ENCODE measurements at regions not wholly inside any gene's neighbourhood (a gene's known extent, or its start where the extent isn't known, plus 50 kb on each side); places are given as distances from the start of the nearest gene placed in this dataset.

GRCh38 chr2:234438305-234438977 is 58.4 kb downstream of the ARL4C start:
- DNase-seq (ENCODE audit: low read depth), result no peak
- H3K4me3 ChIP-seq (ENCODE audit: low read depth, low read length), result no peak overlapping the region
- in situ Hi-C loops (cut with HindIII; ENCODE audit: low sequenced_read_pairs), result no loop called here
- TF ChIP-seq CTCF (IDR thresholded peaks at IDR 0.05; ENCODE audit: low read depth, low read length, missing control alignments), result no peak

GRCh38 chr2:234437642-234438304 is 59.1 kb downstream of the ARL4C start:
- in situ Hi-C loops (cut with HindIII; ENCODE audit: low sequenced_read_pairs), result no loop called here
- H3K4me3 ChIP-seq (ENCODE audit: low read depth, low read length), result no peak overlapping the region
- DNase-seq (ENCODE audit: low read depth), result no peak
- TF ChIP-seq CTCF (IDR thresholded peaks at IDR 0.05; ENCODE audit: low read depth, low read length, missing control alignments), result no peak

- no peak for DNase-seq (ENCODE audit: low read depth)
- H3K4me3 ChIP-seq (ENCODE audit: low read depth, low read length), result no peak overlapping the region
- TF ChIP-seq CTCF (IDR thresholded peaks at IDR 0.05; ENCODE audit: low read depth, low read length, missing control alignments), result no peak
- in situ Hi-C loops (cut with HindIII; ENCODE audit: low sequenced_read_pairs), result no loop called here
These were observed 60.4 kb downstream of the ARL4C start for GRCh38 chr2:234436482-234436837.

- DNase-seq (ENCODE audit: low read depth), result no peak
- in situ Hi-C loops (cut with HindIII; ENCODE audit: low sequenced_read_pairs), result no loop called here
- no peak overlapping the region for H3K4me3 ChIP-seq (ENCODE audit: low read depth, low read length)
- TF ChIP-seq CTCF (IDR thresholded peaks at IDR 0.05; ENCODE audit: low read depth, low read length, missing control alignments), result no peak
These were observed 60.9 kb downstream of the ARL4C start for GRCh38 chr2:234435836-234436481.

GRCh38 chr2:234433201-234433600 is 63.7 kb downstream of the ARL4C start:
- in situ Hi-C loops (cut with HindIII; ENCODE audit: low sequenced_read_pairs), result loop anchor here (5.0 kb wide), 1 partner anchor 684 kb away; no protein-coding TSS in a partner anchor

More at GRCh38 chr2:234433201-234433600, 63.7 kb downstream of the ARL4C start:
- DNase-seq (ENCODE audit: low read depth), result no peak
- H3K4me3 ChIP-seq (ENCODE audit: low read depth, low read length), result no peak overlapping the region
- TF ChIP-seq CTCF (IDR thresholded peaks at IDR 0.05; ENCODE audit: low read depth, low read length, missing control alignments), result no peak
